Gastrocnemius medialis (tissue), 4 donors: ENCODE measurements at regions not wholly inside any gene's neighbourhood (a gene's known extent, or its start where the extent isn't known, plus 50 kb on each side); places are given as distances from the start of the nearest gene placed in this dataset.
"Not testable (repeated sequence)": the region's sequence is repeated elsewhere in the genome, so short reads cannot be mapped to it uniquely, and the experiment has no call there.

ENCODE experiments used
- ATAC-seq, 2 donors: fragments of 150-250 bp; one replicate each; pipeline ENCODE4 v1.9.1; 2016
- DNase-seq, 2 donors: peaks; one replicate each; pipeline ENCODE4 v3.0.0-alpha.2; 2019
- H3K27ac ChIP-seq, 4 donors: fragments of 200-600 bp; sonication (generic); 1 replicate in 1 of 4; 2 replicates in 3 of 4; pipeline ENCODE4 v1.5.1; 2016 to 2018; ENCODE audit warnings: mild to moderate bottlenecking in 2 of 4, moderate library complexity in 1 of 4
- H3K27me3 ChIP-seq, 3 donors: fragments of 200-600 bp; sonication (generic) in 2 of 3; 1 replicate in 1 of 3; 2 replicates in 2 of 3; pipeline versions ENCODE4 v1.5.1 to v1.6.0; 2016 to 2019; ENCODE audit warnings: mild to moderate bottlenecking in 1 of 3, moderate library complexity in 1 of 3
- H3K36me3 ChIP-seq, 2 donors: fragments of 200-600 bp; sonication (generic) in 1 of 2; one replicate each; pipeline ENCODE4 v1.5.1; 2017 to 2018
- H3K4me1 ChIP-seq, 2 donors: fragments of 200-600 bp; sonication (generic) in 1 of 2; one replicate each; pipeline ENCODE4 v1.5.1; 2016 to 2017; ENCODE audit warnings: mild to moderate bottlenecking in 2 of 2
- H3K4me3 ChIP-seq, 4 donors: fragments of 200-600 bp; sonication (generic) in 3 of 4; 1 replicate in 1 of 4; 2 replicates in 3 of 4; pipeline ENCODE4 v1.5.1; 2016 to 2019; ENCODE audit warnings: mild to moderate bottlenecking in 2 of 4
- H3K9me3 ChIP-seq, 3 donors: fragments of 200-600 bp; sonication (generic) in 2 of 3; 1 replicate in 1 of 3; 2 replicates in 2 of 3; pipeline ENCODE4 v1.5.1; 2016 to 2019
- in situ Hi-C, 4 donors: fragments of 200-750 bp; cut with MboI; loops; one replicate each; pipeline versions ENCODE4 v1.15.0 to v1.8.0; 2017; ENCODE audit warnings: low sequenced_read_pairs in 4 of 4
- intact Hi-C: fragments of 100-400 bp; cut with DNase I; formaldehyde crosslinking; loops from one replicate; pipeline ENCODE4 v1.15.1; 2023; ENCODE audit warnings: low total_unique reads

GRCh38 chr9:42358626-42359247 is 175.3 kb downstream of the SPATA31A6 start:
- H3K36me3 ChIP-seq, H3K4me3 ChIP-seq, DNase-seq, intact Hi-C loops, H3K4me1 ChIP-seq, H3K9me3 ChIP-seq, ATAC-seq, H3K27me3 ChIP-seq, H3K27ac ChIP-seq, in situ Hi-C loops: not testable (repeated sequence)

DNA sequence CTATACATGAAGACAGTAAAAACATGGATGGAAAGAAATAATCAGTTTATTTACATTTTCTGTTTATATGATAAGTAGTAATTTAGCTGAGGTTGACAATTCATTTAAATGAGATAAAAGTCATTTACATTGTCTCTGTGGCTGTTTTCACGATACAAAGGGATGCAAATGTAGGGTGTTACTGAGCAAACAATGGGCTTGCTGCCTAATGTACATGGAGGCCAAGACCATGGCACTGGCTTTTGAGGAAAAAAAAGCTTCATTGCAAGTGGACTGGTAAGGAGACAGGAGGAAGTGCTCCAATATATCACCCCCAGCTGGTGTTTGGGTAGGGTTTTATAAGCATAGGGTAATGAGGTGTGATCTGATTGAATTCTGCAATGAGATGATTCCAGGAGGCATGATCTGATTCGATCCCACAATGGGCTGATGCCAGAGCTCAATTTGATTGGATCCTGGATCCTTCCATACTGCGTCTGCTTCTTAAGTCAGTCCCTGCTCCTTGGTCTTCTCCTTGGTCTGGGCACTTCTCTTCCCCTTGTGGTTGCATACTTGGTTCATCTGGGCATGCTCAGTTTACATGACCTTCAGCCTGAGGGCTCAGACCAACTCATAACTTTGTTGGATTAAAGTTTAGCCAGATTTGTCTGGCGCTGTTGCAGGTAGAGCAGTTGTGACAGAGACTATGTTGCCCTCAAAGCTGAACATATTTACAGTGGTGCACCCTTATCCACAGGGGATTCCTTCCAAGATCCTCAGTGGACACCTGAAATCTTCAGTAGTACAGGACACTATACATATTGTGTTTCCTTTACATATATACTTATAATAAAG is 181.2 kb downstream of the SPATA31A6 start:
- H3K36me3 ChIP-seq, H3K27ac ChIP-seq, ATAC-seq, H3K27me3 ChIP-seq, H3K9me3 ChIP-seq, H3K4me3 ChIP-seq, intact Hi-C loops, DNase-seq, in situ Hi-C loops, H3K4me1 ChIP-seq: not testable (repeated sequence)

DNA sequence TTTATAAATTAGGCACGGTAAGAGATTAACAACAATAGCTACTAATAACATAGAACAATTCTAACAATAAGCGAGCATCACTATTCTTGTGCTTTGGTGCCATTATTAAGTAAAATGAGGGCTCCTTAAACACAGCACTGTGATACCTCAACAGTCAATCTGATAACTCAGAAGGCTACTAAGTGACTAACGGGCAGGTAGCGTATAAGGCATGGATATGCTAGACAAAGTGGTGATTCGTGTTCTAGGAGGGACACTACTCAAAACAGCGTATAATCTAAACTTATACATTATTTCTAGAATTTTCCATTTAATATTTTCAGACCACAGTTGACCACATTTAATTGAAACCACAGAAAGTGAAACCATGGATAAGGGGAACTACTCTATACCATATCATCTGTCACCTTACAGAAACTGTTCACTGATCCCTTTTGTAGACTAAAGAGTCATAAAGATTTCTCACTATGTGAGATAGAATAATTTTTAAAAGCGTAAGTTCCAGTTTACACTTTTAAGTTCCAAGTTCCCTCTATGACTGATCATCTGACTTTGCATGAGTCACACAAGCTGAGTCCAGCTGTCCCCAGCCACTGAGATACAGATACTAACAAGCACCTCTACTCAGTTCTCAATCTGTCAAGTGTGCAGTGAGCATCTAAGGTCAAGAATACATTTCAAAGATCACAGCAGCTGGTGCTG is 181.9 kb downstream of the SPATA31A6 start:
- intact Hi-C loops, H3K4me3 ChIP-seq, ATAC-seq, H3K4me1 ChIP-seq, H3K27ac ChIP-seq, H3K27me3 ChIP-seq, H3K36me3 ChIP-seq, in situ Hi-C loops, H3K9me3 ChIP-seq, DNase-seq: not testable (repeated sequence)

DNA sequence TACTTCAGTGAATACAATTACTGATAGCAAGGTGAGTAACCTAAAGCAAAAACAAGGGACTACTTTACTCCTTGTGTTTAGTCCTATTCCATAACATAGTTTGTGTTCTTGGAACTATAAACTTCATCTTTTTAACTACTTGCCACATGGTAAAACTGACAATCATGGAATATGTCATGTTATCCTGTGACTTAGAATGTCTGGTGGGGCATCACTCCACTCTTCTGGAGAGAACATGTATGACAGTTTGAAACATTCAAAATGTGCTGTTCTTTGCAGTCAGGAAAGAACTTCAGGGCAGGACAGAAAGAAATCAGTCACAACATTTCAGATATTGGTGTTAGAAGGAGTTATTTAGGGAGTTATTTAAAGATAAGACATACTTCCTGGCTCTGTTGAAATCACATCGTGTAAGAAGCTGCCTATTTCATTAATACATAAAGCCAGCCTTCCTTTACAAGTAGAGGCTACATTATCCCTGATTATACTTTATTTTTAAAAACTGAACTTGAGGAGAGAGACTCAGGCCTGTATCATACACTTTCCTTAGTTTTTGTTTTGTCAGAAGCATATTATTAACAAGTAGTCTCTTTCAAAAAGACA is 184.9 kb downstream of the SPATA31A6 start:
- H3K9me3 ChIP-seq, H3K27ac ChIP-seq, H3K4me1 ChIP-seq, H3K27me3 ChIP-seq, intact Hi-C loops, H3K4me3 ChIP-seq, in situ Hi-C loops, ATAC-seq, DNase-seq, H3K36me3 ChIP-seq: not testable (repeated sequence)

DNA sequence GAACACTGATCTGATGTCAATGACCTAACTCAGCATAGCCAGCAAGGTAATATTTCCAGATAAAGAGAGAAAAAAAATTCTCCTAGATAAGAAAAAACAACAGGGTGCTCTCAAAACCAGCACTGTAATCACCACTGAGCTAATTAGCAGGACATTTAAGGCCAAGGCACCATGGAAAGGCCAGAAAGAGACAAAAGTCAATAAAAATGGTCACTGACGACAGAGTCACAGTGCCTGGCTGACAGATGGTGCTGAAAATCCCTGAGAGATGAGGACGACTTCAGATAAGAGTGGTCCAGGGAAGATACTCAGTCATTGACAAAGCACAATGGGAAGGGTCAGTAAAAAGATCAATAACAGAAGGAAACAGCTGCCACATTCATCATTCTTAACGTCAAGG is 186.7 kb downstream of the SPATA31A6 start:
- intact Hi-C loops, in situ Hi-C loops: not testable (repeated sequence)

DNA sequence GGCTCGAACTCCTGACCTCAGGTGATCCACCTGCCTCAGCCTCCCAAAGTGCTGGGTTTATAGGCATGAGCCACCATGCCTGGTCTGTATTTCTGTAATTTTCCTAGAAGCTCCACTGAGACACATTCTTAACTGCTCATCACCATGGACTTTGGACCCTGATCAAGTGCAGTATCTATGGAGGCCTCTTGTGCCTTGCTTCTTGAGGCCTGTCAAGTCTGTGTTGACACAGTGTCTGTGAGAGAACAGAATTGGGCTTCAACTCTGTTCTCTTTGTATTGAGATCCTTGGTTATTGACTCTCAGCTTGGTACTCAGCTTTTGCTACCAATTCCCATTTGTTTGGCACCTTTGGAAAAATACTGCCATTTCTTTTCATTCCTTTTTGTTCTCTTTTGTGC is 188.0 kb downstream of the SPATA31A6 start:
- ATAC-seq, H3K27ac ChIP-seq, in situ Hi-C loops, H3K4me1 ChIP-seq, H3K9me3 ChIP-seq, H3K4me3 ChIP-seq, DNase-seq, intact Hi-C loops, H3K27me3 ChIP-seq, H3K36me3 ChIP-seq: not testable (repeated sequence)

More for the DNA sequence above, 186.7 kb downstream of the SPATA31A6 start:
- not testable (repeated sequence) for ATAC-seq, H3K9me3 ChIP-seq, H3K27ac ChIP-seq, H3K4me1 ChIP-seq, DNase-seq, H3K27me3 ChIP-seq, H3K36me3 ChIP-seq, H3K4me3 ChIP-seq

DNA sequence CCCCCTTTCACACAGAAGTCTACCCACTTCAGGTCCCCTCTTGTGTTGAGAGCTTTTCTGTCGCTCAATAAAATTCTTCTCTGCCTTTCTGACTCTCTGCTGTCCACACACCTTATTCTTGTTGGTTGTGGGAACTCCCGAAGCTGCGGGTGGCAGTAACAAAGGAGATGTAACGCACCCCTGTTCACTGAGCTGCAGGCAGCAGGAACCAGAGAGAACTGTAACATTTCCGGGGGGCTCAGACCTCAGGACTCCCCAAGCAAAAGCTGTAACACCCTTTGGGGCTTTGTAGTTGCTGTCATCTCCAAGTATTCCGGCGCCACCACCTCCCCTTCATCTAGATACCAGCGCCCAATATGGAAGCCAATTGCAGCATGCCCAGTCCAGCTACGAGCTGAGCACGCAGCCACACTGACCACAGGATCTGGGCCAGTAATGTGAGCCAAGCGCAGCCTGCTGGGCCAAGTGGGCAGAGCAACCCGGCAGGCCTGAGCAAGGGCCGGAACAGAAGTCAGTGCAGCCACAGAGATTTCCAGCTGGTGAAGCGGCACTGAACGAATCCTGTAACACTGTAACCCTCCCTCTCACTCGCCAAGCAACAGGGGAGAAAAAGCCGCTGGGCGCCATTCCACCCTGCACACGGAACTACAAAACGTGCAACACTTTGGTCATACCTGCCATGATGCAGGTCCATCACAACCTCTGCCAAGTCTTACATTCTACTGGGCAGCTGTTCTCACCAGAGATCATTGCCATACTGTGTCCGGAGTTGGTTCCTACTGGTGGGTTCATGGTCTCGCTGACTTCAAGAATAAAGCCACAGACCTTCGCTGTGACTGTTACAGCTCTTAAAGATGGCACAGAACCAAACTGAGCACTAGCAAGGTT is 194.3 kb downstream of the SPATA31A6 start:
- DNase-seq, H3K36me3 ChIP-seq, ATAC-seq, H3K4me1 ChIP-seq, H3K27me3 ChIP-seq, intact Hi-C loops, in situ Hi-C loops, H3K27ac ChIP-seq, H3K9me3 ChIP-seq, H3K4me3 ChIP-seq: not testable (repeated sequence)
